AG04450 (cell line): ENCODE measurements at regions not wholly inside any gene's neighbourhood (a gene's known extent, or its start where the extent isn't known, plus 50 kb on each side); places are given as distances from the start of the nearest gene placed in this dataset.

Source experiments
- CTCF ChIA-PET: fragments of 300-600, 350-600 bp; formaldehyde crosslinking; extraction: SDS; loops from one replicate; lab custom pipeline; 2022; ENCODE audit warnings: antibody characterized with exemption, inconsistent platforms; lab: Charles Lee
- POLR2A ChIA-PET: fragments of 350-600 bp; formaldehyde crosslinking; extraction: SDS; loops from one replicate; lab custom pipeline; 2021; ENCODE audit warnings: antibody characterized with exemption, inconsistent platforms; lab: Yijun Ruan, JAX
- DNase-seq: peaks from one replicate; pipeline ENCODE4 v3.0.0-alpha.2; 2011; ENCODE audit warnings: low read depth, low spot score
- H3K27ac ChIP-seq: one replicate; pipeline ENCODE4 v1.5.1; 2012; ENCODE audit warnings: low read depth, low read length, control low read depth
- H3K27me3 ChIP-seq: one replicate; pipeline ENCODE4 v1.6.0; 2012; ENCODE audit warnings: low read length; ENCODE audit not compliant: control insufficient read depth, insufficient read depth
- H3K4me3 ChIP-seq: 2 replicates; pipeline ENCODE4 v1.5.1; 2011; ENCODE audit warnings: mild to moderate bottlenecking, low read depth, low read length, control low read depth
- H3K9me3 ChIP-seq: 2 replicates; pipeline ENCODE4 v1.5.1; 2012; ENCODE audit warnings: low read length; ENCODE audit not compliant: control insufficient read depth, insufficient read depth
- CTCF ChIP-seq: IDR thresholded peaks from 2 replicates; pipeline ENCODE4 v1.5.1; 2011; ENCODE audit warnings: low read depth, low read length, control low read depth, inconsistent platforms

GRCh38 chr11:69355959-69356702 is 62.2 kb downstream of the MYEOV start:
- POLR2A ChIA-PET, result no interaction called here

GRCh38 chr11:69356703-69357457 is 62.9 kb downstream of the MYEOV start:
- ChIA-PET CTCF (no interaction called here), POLR2A (no interaction called here)
- no peak for DNase-seq
- no peak for TF ChIP-seq CTCF
- Histone ChIP-seq H3K27me3 (no peaks in the 10 kb centered on the region), H3K9me3 (peaks cover 20% of the 10 kb centered on the region), H3K27ac (no peak overlapping the region), H3K4me3 (no peak overlapping the region)

More at GRCh38 chr11:69355959-69356702, 62.2 kb downstream of the MYEOV start:
- CTCF ChIA-PET, result no interaction called here
- Histone ChIP-seq H3K27ac (no peak overlapping the region), H3K4me3 (no peak overlapping the region), H3K27me3 (no peaks in the 10 kb centered on the region), H3K9me3 (peaks cover 17% of the 10 kb centered on the region)
- TF ChIP-seq CTCF, result no peak
- no peak for DNase-seq

- H3K27ac ChIP-seq, result no peak overlapping the region
- no peak for TF ChIP-seq CTCF
- CTCF ChIA-PET, result no interaction called here
- peaks cover 20% of the 10 kb centered on the region for H3K9me3 ChIP-seq
- H3K27me3 ChIP-seq, result no peaks in the 10 kb centered on the region
- no peak for DNase-seq
- H3K4me3 ChIP-seq, result no peak overlapping the region
- POLR2A ChIA-PET, result no interaction called here
These were observed 63.8 kb downstream of the MYEOV start for GRCh38 chr11:69357458-69358397.

GRCh38 chr11:69358398-69359020 is 64.6 kb downstream of the MYEOV start:
- DNase-seq, result no peak
- ChIA-PET POLR2A (no interaction called here), CTCF (no interaction called here)
- Histone ChIP-seq H3K4me3 (no peak overlapping the region), H3K27me3 (no peaks in the 10 kb centered on the region), H3K9me3 (peaks cover 20% of the 10 kb centered on the region), H3K27ac (no peak overlapping the region)
- TF ChIP-seq CTCF, result no peak
